Smooth muscle cell (in vitro differentiated cells): ENCODE measurements at regions not wholly inside any gene's neighbourhood (a gene's known extent, or its start where the extent isn't known, plus 50 kb on each side); places are given as distances from the start of the nearest gene placed in this dataset.

Experiments used
- DNase-seq: peaks from one replicate; lab custom pipeline; 2025; ENCODE audit not compliant: unreplicated experiment; lab: John Stamatoyannopoulos, UW
- H2AFZ ChIP-seq: fragments of 200-600 bp; sonication (generic); 2 replicates; pipeline ENCODE4 v1.6.0; 2016; ENCODE audit warnings: antibody characterized with exemption, low read depth, mild to moderate bottlenecking
- H3F3A ChIP-seq: fragments of 200-600 bp; sonication (generic); 2 replicates; pipeline ENCODE4 v1.6.0; 2017; ENCODE audit warnings: antibody characterized with exemption, low read depth
- H3K27ac ChIP-seq: fragments of 200-600 bp; sonication (generic); 2 replicates; pipeline ENCODE4 v1.5.1; 2016; ENCODE audit warnings: low read depth, mild to moderate bottlenecking
- H3K27me3 ChIP-seq: fragments of 200-600 bp; sonication (generic); 2 replicates; pipeline ENCODE4 v1.6.1; 2016; ENCODE audit warnings: low read depth, mild to moderate bottlenecking
- H3K36me3 ChIP-seq: fragments of 200-600 bp; sonication (generic); 2 replicates; pipeline ENCODE4 v1.5.1; 2016; ENCODE audit warnings: low read depth
- H3K4me1 ChIP-seq: fragments of 200-600 bp; sonication (generic); 2 replicates; pipeline ENCODE4 v1.5.1; 2016; ENCODE audit warnings: low read depth
- H3K4me2 ChIP-seq: fragments of 200-600 bp; sonication (generic); 2 replicates; pipeline ENCODE4 v1.6.0; 2016; ENCODE audit warnings: mild to moderate bottlenecking
- H3K4me3 ChIP-seq: fragments of 200-600 bp; sonication (generic); 2 replicates; pipeline ENCODE4 v1.5.1; 2016; ENCODE audit warnings: mild to moderate bottlenecking
- H3K79me2 ChIP-seq: fragments of 200-600 bp; sonication (generic); 2 replicates; pipeline ENCODE4 v1.6.0; 2016; ENCODE audit warnings: low read depth, mild to moderate bottlenecking
- H3K9ac ChIP-seq: fragments of 200-600 bp; sonication (generic); 2 replicates; pipeline ENCODE4 v1.6.0; 2016; ENCODE audit warnings: low read depth
- H3K9me3 ChIP-seq: fragments of 200-600 bp; sonication (generic); replicated peaks from 2 replicates; pipeline ENCODE4 v1.5.1; 2016; ENCODE audit warnings: low read depth
- H4K20me1 ChIP-seq: fragments of 200-600 bp; sonication (generic); 2 replicates; pipeline ENCODE4 v1.6.0; 2016; ENCODE audit warnings: low read depth
- CTCF ChIP-seq: fragments of 200-600 bp; sonication (generic); IDR thresholded peaks from 2 replicates; pipeline ENCODE4 v1.5.1; 2017; ENCODE audit warnings: borderline replicate concordance, mild to moderate bottlenecking, antibody characterized with exemption; ENCODE audit not compliant: insufficient read depth, poor library complexity, severe bottlenecking
- WGBS: methylation state at CpG from one replicate; pipeline ENCODE4 v1.1.7; 2016; ENCODE audit warnings: low lambda C conversion rate; 5-methylcytosine and 5-hydroxymethylcytosine counted together

DNA sequence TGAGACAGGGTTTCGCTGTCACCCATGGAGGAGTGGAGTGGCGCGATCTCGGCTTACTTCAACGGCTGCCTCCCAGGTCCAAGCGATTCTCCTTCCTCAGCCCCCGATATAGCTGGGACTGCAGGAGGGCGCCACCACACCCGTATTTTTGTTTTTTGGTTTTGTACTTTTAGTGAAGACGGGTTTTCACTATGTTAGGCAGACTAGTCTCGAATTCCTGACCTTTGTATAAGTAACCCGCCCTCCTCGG lies 115.4 kb upstream of the BTN3A2 start:
- Histone ChIP-seq H4K20me1 (no peaks in the 10 kb centered on the region), H3K4me2 (peak overlapping the region; percentile 99), H3K27me3 (no peaks in the 10 kb centered on the region), H3F3A (peaks cover 19% of the 10 kb centered on the region), H2AFZ (peak overlapping the region; percentile 97), H3K79me2 (peaks cover 15% of the 10 kb centered on the region), H3K9ac (peak overlapping the region; percentile 70), H3K36me3 (no peaks in the 10 kb centered on the region), H3K9me3 (no peaks in the 10 kb centered on the region), H3K4me1 (peaks cover 16% of the 10 kb centered on the region), H3K27ac (peak overlapping the region; percentile 71), H3K4me3 (peak overlapping the region; percentile 74)
- WGBS, result under 1% methylated on average over 13 of the region's 13 CpGs
- TF ChIP-seq CTCF, result no peak
- no peak for DNase-seq

GRCh38 chr6:26249957-26250697 lies 114.9 kb upstream of the BTN3A2 start:
- Histone ChIP-seq H3K4me2 (peak overlapping the region; percentile 99), H3K79me2 (peaks cover 15% of the 10 kb centered on the region), H3K27me3 (no peaks in the 10 kb centered on the region), H3K9ac (peak overlapping the region; percentile 70), H3F3A (peaks cover 19% of the 10 kb centered on the region), H3K4me1 (peaks cover 16% of the 10 kb centered on the region), H4K20me1 (no peaks in the 10 kb centered on the region), H2AFZ (peak overlapping the region; percentile 97), H3K27ac (peak overlapping the region; percentile 71), H3K9me3 (no peaks in the 10 kb centered on the region), H3K36me3 (no peaks in the 10 kb centered on the region), H3K4me3 (peak overlapping the region; percentile 74)
- no peak for DNase-seq
- WGBS, result under 1% methylated on average over 43 of the region's 43 CpGs
- TF ChIP-seq CTCF, result peak; percentile 19

GRCh38 chr6:26250698-26251044 lies 114.3 kb upstream of the BTN3A2 start:
- peaks cover 16% of the 10 kb centered on the region for H3K4me1 ChIP-seq
- H3K9me3 ChIP-seq, result no peaks in the 10 kb centered on the region
- H4K20me1 ChIP-seq, result no peaks in the 10 kb centered on the region
- H3K27ac ChIP-seq, result peak overlapping the region; percentile 71
- peak overlapping the region; percentile 99 for H3K4me2 ChIP-seq
- H3K4me3 ChIP-seq, result peak overlapping the region; percentile 74
- TF ChIP-seq CTCF, result no peak
- no peaks in the 10 kb centered on the region for H3K36me3 ChIP-seq
- no peaks in the 10 kb centered on the region for H3K27me3 ChIP-seq
- no peak for DNase-seq
- peaks cover 15% of the 10 kb centered on the region for H3K79me2 ChIP-seq
- 2% methylated on average over 9 of the region's 9 CpGs for WGBS
- peaks cover 19% of the 10 kb centered on the region for H3F3A ChIP-seq
- no peak overlapping the region for H3K9ac ChIP-seq
- H2AFZ ChIP-seq, result peak overlapping the region; percentile 97

DNA sequence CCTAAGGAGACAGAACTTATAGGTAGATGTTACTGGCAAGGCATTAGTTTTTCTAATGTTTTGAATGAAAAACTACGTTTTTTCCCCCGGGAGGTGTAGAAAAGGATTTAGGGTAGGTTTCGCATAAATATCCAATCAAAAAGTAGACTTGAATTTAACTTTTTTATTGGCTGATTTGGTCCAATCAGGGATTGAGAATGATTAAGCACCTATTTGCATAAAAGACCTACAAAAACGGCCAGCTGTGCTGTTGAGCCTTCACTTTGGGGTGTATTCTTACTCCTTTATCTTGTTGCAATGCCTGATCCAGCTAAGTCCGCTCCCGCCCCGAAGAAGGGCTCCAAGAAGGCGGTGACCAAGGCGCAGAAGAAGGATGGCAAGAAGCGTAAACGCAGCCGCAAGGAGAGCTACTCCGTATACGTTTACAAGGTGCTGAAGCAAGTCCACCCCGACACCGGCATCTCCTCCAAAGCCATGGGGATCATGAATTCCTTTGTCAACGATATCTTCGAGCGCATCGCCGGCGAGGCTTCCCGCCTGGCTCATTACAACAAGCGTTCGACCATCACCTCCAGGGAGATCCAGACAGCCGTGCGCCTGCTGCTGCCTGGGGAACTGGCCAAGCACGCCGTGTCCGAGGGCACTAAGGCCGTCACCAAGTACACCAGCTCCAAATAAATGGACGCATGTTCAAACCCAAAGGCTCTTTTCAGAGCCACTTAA lies 113.5 kb upstream of the BTN3A2 start:
- no peaks in the 10 kb centered on the region for H3K27me3 ChIP-seq
- peaks cover 19% of the 10 kb centered on the region for H3F3A ChIP-seq
- DNase-seq, result no peak
- H3K4me2 ChIP-seq, result peak overlapping the region; percentile 99
- H3K4me1 ChIP-seq, result peaks cover 16% of the 10 kb centered on the region
- H3K9me3 ChIP-seq, result no peaks in the 10 kb centered on the region
- no peaks in the 10 kb centered on the region for H3K36me3 ChIP-seq
- WGBS, result under 1% methylated on average over 32 of the region's 32 CpGs
- peaks cover 15% of the 10 kb centered on the region for H3K79me2 ChIP-seq
- H2AFZ ChIP-seq, result peak overlapping the region; percentile 79
- H4K20me1 ChIP-seq, result no peaks in the 10 kb centered on the region
- no peak for TF ChIP-seq CTCF
- H3K9ac ChIP-seq, result peak overlapping the region; percentile 6
- H3K27ac ChIP-seq, result peak overlapping the region; percentile 15
- peak overlapping the region; percentile 74 for H3K4me3 ChIP-seq
